ENCODE measurements at regions not wholly inside any gene's neighbourhood (a gene's known extent, or its start where the extent isn't known, plus 50 kb on each side); places are given as distances from the start of the nearest gene placed in this dataset.

- no peak overlapping the region for H4K8ac ChIP-seq (ENCODE audit: low read depth in 2 of 2, low read length in 2 of 2)
- no peak overlapping the region for H3K56ac ChIP-seq (ENCODE audit: extremely low read depth, insufficient read depth, low read length)
- ChIA-PET POLR2A (ENCODE audit: unreplicated experiment) (no interaction called here), CTCF (no interaction called here)
- H4K20me1 ChIP-seq (ENCODE audit: insufficient read depth, low read length), result no peaks in the 10 kb centered on the region
- no peak overlapping the region for H2AK5ac ChIP-seq (ENCODE audit: low read depth, low read length)
- no peak overlapping the region for H2BK15ac ChIP-seq (ENCODE audit: low read depth, low read length)
- no peak overlapping the region for H2BK5ac ChIP-seq (ENCODE audit: low read depth, low read length, poor library complexity, severe bottlenecking)
- no peaks in the 10 kb centered on the region for H3K9me1 ChIP-seq (ENCODE audit: insufficient read depth, low read length)
- in situ Hi-C loops (cut with MboI; ENCODE audit: low sequenced_read_pairs) (no loop called here), dilution Hi-C loops (cut with HindIII; ENCODE audit: low sequenced_read_pairs, unreplicated experiment) (no loop called here), intact Hi-C loops (cut with micrococcal nuclease) (no loop called here)
- H3K4ac ChIP-seq (ENCODE audit: low read depth, low read length), result no peak overlapping the region
- no TSS peak for BruUV-seq (replicated peaks)
- H3K23ac ChIP-seq (ENCODE audit: low read depth, low read length), result no peak overlapping the region
- no peak overlapping the region for H4K5ac ChIP-seq (ENCODE audit: low read depth, low read length)
- no peak overlapping the region for H3K27ac ChIP-seq (ENCODE audit: insufficient read depth, low read length)
- no peaks in the 10 kb centered on the region for H3K4me1 ChIP-seq (ENCODE audit: control insufficient read depth, insufficient read depth, low read length)
- H3K4me3 ChIP-seq (ENCODE audit: insufficient read depth, low read depth, low read length), result no peak overlapping the region
- TF ChIP-seq, protein P1, sequence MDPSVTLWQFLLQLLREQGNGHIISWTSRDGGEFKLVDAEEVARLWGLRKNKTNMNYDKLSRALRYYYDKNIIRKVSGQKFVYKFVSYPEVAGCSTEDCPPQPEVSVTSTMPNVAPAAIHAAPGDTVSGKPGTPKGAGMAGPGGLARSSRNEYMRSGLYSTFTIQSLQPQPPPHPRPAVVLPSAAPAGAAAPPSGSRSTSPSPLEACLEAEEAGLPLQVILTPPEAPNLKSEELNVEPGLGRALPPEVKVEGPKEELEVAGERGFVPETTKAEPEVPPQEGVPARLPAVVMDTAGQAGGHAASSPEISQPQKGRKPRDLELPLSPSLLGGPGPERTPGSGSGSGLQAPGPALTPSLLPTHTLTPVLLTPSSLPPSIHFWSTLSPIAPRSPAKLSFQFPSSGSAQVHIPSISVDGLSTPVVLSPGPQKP (IDR thresholded peaks at IDR 0.05; ENCODE audit: borderline replicate concordance, low read depth, low read length), result no peak
- TF ChIP-seq, protein P2, sequence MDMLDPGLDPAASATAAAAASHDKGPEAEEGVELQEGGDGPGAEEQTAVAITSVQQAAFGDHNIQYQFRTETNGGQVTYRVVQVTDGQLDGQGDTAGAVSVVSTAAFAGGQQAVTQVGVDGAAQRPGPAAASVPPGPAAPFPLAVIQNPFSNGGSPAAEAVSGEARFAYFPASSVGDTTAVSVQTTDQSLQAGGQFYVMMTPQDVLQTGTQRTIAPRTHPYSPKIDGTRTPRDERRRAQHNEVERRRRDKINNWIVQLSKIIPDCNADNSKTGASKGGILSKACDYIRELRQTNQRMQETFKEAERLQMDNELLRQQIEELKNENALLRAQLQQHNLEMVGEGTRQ (IDR thresholded peaks at IDR 0.05; ENCODE audit: low read depth, low read length), result no peak
- TF ChIP-seq SMC3 (IDR thresholded peaks at IDR 0.05; ENCODE audit: low read depth, low read length), result no peak
- TF ChIP-seq MXI1 (IDR thresholded peaks at IDR 0.05; ENCODE audit: borderline replicate concordance, low read depth, low read length), result no peak
- TF ChIP-seq FOS (IDR thresholded peaks at IDR 0.05; ENCODE audit: low read depth, low read length), result no peak
- no peak for TF ChIP-seq RCOR1 (IDR thresholded peaks at IDR 0.05; ENCODE audit: insufficient replicate concordance, low read length)
- TF ChIP-seq, protein P3, sequence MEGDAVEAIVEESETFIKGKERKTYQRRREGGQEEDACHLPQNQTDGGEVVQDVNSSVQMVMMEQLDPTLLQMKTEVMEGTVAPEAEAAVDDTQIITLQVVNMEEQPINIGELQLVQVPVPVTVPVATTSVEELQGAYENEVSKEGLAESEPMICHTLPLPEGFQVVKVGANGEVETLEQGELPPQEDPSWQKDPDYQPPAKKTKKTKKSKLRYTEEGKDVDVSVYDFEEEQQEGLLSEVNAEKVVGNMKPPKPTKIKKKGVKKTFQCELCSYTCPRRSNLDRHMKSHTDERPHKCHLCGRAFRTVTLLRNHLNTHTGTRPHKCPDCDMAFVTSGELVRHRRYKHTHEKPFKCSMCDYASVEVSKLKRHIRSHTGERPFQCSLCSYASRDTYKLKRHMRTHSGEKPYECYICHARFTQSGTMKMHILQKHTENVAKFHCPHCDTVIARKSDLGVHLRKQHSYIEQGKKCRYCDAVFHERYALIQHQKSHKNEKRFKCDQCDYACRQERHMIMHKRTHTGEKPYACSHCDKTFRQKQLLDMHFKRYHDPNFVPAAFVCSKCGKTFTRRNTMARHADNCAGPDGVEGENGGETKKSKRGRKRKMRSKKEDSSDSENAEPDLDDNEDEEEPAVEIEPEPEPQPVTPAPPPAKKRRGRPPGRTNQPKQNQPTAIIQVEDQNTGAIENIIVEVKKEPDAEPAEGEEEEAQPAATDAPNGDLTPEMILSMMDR (conservative IDR thresholded peaks at IDR 0.05; ENCODE audit: low read depth, low read length), result no peak
- no peak for TF ChIP-seq POLR2A (IDR thresholded peaks at IDR 0.05; ENCODE audit: low read depth, low read length)
- no peak for TF ChIP-seq MAZ (IDR thresholded peaks at IDR 0.05; ENCODE audit: borderline replicate concordance, low read depth, low read length)
- no peak for TF ChIP-seq BHLHE40 (IDR thresholded peaks at IDR 0.05; ENCODE audit: low read depth, low read length)
- TF ChIP-seq RFX5 (IDR thresholded peaks at IDR 0.05; ENCODE audit: low read depth, low read length), result no peak
- no peak for TF ChIP-seq CHD1 (IDR thresholded peaks at IDR 0.05; ENCODE audit: low read depth, low read length)
- no peak for TF ChIP-seq RAD21 (IDR thresholded peaks at IDR 0.05; ENCODE audit: low read length)
- no peak overlapping the region for H3K14ac ChIP-seq (replicated peaks; ENCODE audit: low read depth, low read length)
- ATAC-seq (ENCODE audit: low read depth), result no peak
- no peak overlapping the region for H2AK9ac ChIP-seq (replicated peaks; ENCODE audit: low read depth, low read length, poor library complexity)
- H2AFZ ChIP-seq (replicated peaks; ENCODE audit: low read length, poor library complexity), result no peak overlapping the region
- H2BK120ac ChIP-seq (ENCODE audit: low read depth, low read length), result no peak overlapping the region
- H3K9me3 ChIP-seq (ENCODE audit: control insufficient read depth, insufficient read depth, low read length), result peaks cover 2% of the 10 kb centered on the region; the same call in 1 of the 2 replicates
- no peak overlapping the region for H2BK20ac ChIP-seq (ENCODE audit: low read depth, low read length)
- H3K36me3 ChIP-seq (ENCODE audit: control insufficient read depth, insufficient read depth, low read length), result no peaks in the 10 kb centered on the region
- H3K18ac ChIP-seq (ENCODE audit: low read depth, low read length), result no peak overlapping the region
- no peaks in the 10 kb centered on the region for H3K27me3 ChIP-seq (ENCODE audit: control insufficient read depth, insufficient read depth, low read length)
- no peak overlapping the region for H4K91ac ChIP-seq (ENCODE audit: insufficient read depth, low read depth, low read length)
- no peak overlapping the region for H3K4me2 ChIP-seq (ENCODE audit: low read depth, low read length)
- H3K9ac ChIP-seq (ENCODE audit: low read depth, low read length), result no peak overlapping the region
- DNase-seq, result no peak
- no peaks in the 10 kb centered on the region for H3K79me1 ChIP-seq (ENCODE audit: low read depth in 1 of 2, low read length in 2 of 2)
Measured at GRCh38 chr5:63346451-63346850, 615.8 kb downstream of the HTR1A start.

Data from IMR-90 (cell line).